ENCODE measurements at regions not wholly inside any gene's neighbourhood (a gene's known extent, or its start where the extent isn't known, plus 50 kb on each side); places are given as distances from the start of the nearest gene placed in this dataset.
"Not testable (repeated sequence)": the region's sequence is repeated elsewhere in the genome, so short reads cannot be mapped to it uniquely, and the experiment has no call there.

DNA sequence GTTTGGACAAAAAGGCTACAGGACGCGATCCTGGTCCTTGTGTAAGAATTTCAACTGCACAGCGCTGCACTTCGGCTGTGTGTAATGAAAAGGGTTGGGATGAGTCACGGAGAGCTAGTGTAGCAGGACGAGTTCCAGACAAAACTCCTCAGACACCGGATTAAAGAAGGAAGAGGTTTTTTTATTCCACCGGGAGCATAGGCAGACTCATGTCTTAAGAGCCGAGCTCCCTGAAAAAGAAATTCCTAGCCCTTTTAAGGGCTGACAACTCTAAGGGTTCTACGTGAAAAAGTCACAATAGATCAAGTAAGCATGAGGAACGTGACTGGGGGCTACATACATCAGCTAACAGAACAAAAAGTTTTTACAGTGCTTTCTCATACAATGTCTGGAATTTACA, 54.8 kb upstream of the FAM90A1 start:
- not testable (repeated sequence) for DNase-seq

DNA sequence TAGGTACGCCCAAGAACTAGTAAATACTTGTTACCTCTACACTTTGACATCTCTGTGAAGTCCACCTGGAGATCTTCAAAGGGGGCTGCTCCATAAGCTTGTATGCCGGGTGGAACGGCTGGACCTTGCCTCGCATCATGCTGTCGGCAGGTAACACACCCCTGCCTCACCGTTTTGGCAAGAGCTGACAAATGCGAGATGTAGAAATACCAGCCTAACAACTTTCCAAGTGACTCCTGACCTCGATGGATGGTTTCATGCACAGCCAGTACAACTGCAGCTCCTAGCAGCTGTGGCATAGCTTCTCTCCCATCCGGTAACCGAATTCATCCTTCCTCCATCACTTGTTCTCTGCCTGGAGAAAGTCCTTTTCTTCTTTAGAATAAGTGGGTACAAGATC, 58.3 kb upstream of the FAM90A1 start:
- DNase-seq, result peak; percentile 16

DNA sequence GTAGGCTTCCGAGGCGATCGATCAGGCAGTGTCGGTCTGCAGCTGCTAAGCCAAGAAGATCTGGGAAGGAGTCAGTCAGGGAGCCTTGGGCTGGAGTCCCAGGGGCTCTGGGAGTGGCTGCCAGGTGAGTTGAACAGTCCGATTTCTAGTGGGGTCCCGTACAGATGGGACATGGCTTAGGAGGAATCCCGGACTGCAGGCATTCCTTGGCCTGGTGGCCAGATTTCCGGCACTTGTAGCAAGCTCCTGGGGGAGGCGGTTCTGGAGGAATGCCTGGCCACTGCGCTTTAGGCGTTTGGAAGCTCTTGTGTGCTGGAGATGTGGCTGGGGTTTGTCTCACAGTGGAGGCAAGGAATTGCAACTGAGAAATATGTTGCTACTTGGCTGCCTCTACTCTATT, 64.3 kb upstream of the FAM90A1 start:
- DNase-seq, result not testable (repeated sequence)

DNA sequence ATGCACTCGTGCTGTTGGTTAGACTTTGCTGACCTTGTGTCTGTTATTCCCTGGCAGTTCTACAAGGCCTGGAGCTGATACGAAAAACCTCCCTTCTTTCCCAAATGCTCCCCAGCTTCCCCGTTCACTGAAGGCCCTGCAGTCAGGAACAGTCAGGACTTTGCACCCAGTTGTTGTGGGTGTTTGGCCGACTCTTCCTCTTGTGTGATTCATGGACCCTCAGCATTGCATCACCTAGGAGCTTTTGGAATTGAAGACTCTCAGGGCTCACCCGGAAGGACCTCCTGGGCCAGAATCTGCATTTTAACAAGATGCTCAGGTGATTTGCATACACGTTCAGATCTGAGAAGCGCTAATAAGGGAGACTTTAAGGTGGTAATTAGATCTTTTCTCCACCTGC, 67.2 kb upstream of the FAM90A1 start:
- DNase-seq, result not testable (repeated sequence)

DNA sequence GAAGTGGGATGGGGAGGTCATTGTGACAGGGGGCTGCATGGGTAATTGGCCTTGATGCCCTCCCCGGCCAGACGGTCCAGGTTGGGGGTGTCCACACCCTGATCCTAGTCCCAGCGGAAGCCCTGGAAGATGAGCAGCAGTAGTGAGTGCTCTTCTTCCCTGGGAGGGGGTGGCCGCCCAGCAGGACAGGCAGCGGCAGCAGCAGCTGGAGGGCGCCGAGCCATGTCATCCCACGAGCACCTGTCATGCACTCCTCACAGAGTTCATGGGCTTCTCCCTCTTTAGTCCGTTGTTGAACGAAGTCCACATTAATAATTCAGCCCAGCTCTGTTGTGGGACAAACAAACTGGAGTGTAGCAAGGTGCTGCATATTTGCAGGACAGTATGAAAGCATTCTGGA, 81.2 kb upstream of the FAM90A1 start:
- not testable (repeated sequence) for DNase-seq

DNA sequence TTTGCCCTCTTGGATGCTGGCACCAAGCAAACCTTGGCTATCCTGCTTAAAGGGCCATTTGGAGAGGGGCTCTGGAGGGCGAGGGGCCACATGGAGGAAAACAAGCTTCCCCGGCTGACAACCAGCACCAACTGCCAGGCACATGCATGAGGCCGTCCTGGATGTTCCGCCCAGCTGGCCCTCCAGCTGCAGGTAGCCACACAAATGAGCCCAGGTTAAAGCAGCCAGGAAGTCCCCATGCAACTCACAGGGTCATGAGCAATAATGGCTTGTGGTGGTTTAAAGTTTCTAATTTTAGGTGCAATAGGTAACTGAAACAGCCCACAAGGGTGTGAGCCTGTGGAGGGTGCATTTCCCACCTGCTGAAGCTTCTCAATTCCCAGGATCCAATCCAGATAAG, 88.6 kb upstream of the FAM90A1 start:
- not testable (repeated sequence) for DNase-seq

DNA sequence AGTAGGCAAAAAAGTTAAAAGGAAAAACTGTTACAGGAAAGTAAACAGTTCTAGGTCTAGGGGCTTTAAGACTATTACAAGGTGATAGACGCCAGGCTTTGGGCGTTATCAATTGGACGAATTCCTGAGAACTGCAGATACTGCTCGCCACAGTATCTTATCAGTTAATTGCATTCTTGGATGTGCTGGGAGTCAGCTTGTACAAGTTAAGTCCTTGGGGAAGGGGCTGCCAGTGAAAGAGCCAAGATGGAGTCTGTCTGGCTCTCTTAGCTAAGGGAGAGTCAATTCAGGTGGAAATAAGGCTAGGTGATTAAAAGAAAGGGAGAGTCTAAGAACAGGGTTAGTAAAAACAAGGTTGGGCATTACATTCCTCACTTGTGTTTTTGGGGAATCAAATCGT, 90.3 kb upstream of the FAM90A1 start:
- not testable (repeated sequence) for DNase-seq

DNA sequence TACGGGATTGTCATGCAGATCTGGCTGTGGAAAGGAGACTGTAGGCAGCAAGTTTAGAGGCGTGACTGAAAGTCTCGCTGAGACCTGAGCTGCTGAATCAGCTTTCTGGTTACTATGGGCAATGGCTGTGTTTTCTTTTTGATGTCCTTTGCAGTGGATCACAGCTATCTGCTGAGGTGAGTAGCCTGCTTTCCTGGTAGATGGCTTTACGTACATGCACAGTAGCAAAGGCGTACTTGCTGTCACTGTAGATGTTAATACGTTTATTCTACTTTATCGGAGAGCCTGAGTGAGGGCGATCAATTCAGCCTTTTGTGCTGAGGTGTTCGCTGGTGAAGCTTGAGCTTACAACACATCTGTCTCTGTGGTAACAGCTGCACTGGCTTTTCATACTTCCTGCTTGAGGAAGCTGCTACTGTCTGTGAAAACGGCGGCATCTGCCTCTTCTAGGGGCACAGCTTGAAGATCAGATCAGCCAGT, 92.9 kb upstream of the FAM90A1 start:
- not testable (repeated sequence) for DNase-seq

DNA sequence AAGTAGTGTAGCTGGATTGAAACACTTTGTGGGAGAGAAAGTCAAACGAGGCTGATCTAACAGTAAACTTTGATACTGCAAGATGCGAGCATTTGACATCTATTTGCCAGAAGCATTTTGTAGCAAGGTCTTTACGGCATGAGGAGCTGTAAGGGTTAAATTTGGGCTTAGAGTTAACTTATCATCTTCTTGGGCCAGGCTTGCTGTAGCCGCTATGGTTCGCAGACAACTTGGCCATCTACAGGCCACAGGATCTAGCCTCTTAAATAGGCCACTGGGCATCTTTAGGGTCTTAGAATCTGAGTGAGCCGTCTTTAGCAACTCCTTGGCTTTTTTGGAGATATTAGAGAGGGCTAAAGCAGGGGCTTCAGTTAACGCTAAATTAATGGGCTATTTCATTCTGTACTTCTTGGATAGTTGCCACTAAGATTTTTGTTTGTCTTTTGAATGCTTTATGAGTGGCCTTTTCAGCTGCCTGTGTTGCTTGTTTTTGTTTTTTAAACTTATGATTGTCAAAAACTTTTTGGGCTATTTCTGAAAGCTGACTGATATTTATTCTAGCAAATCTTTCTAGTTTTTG, 93.5 kb upstream of the FAM90A1 start:
- not testable (repeated sequence) for DNase-seq

DNA sequence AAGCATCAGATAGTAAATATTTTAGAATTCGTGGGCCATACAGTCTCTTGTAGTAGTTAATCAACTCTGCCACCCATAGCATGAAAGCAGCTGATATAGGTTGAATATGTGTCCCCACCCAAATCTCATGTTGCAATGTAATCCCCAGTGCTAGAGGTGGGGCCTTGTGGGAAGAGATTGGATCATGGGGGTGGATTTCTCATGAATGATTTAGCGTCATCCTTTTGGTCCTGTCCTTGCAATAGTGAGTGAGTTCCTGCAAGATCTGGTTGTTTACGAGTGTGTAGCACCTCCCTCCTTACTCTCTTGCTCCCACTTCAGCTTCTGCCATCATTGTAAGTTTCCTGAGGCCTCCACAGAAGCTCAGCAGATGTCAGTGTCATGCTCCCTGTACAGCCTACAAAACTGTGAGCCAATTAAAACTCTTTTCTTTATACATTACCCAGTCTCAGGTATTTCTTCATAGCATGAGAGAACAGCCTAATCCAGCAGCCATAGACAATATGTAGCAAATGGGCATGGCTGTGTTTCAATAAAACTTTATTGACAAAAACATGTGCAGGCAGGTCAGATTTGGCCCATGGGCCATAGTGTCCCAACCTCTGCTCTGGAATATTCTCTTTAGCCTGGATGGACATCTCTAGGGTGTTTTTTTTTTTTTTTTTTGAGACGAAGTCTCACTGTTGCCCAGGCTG, 97.9 kb upstream of the FAM90A1 start:
- DNase-seq, result not testable (repeated sequence)

DNA sequence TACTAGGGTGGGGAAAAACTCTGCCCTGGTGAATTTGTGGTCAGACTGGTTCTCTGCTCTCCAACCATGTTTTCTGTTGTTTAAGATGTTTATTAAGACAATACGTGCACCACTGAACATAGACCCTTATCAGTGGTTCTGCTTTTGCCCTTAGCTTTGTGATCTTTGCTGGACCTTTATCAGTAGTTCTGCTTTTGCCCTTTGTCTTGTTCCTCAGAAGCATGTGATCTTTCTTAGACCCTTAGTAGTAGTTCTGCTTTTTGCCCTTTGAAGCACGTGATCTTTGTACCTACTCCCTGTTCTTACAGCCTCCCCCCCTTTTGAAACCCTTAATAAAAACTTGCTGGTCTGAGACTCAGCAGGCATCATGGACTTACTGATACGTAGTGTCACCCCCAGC, 101.4 kb upstream of the FAM90A1 start:
- not testable (repeated sequence) for DNase-seq

DNA sequence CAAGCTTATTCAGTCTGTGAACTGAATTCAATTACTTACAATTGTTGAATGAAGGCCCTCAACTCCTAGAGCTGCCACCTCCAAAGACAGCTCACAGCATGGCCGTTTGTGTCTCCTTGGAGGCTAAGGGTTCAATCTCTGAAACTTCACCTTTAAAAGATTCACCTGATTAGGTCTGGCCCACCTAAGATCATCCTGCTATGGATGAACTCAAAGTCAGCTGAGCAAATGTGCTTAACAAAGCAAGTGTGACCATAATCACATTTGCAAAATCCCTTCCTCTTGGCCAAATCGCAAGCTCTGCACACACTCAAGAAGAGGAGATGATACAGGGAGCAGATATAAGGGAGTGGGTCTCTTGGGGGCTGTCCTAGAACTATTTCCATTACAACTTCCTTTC, 105.0 kb upstream of the FAM90A1 start:
- not testable (repeated sequence) for DNase-seq

DNA sequence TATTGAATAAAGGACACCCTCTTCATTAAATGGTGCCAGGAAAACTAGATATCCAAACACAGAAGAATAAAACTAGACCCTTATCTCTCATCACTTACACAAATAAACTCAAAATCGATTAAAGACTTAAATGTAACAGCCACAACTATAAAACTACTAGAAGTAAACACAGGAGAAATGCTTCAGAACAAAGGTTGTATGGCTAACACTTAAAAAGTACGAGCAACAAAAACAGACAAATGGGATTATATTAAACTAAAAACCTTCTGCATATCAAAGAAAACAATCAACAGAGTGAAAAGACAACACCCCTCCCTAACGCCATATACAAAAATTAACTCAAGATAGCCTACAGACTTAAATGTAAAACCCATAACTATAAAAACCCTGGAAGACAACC, 104.7 kb upstream of the CLEC6A start:
- not testable (repeated sequence) for DNase-seq

DNA sequence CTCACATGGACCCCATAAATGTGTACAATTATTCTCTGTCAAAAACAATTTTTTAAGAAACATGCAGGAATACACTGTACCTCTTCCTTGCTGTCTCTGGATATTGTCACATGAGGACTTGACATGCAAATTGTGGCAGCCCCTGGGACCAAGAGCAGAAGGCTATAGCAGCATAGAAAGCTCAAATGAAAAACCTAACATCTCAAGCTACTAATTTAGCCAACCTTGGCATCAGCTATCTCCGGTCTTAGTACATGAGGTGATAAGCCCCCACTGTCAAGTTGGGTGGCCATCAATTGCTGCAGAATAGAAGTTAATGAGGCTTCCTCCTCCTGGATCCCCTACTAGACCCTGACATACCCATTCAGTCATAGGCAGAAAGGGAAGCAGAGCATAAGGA, 101.0 kb upstream of the CLEC6A start:
- DNase-seq, result not testable (repeated sequence)

DNA sequence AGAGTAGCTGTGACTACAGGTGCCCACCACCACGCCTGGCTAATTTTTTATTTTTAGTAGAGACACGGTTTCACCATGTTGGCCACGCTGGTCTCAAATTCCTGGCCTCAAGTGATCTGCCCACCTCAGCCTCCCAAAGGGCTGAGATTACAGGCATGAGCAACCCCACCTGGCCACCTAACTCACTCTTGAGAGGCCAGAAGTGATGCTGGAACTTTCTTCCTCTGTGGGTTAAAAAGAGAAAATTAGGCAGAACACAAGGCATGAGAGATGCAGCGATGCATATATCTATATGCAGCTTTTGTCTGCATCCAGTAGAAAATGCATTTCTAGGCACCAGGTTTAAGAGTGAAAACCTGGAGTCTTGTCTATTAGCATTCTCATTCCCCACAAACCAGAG, 100.2 kb upstream of the CLEC6A start:
- not testable (repeated sequence) for DNase-seq

DNA sequence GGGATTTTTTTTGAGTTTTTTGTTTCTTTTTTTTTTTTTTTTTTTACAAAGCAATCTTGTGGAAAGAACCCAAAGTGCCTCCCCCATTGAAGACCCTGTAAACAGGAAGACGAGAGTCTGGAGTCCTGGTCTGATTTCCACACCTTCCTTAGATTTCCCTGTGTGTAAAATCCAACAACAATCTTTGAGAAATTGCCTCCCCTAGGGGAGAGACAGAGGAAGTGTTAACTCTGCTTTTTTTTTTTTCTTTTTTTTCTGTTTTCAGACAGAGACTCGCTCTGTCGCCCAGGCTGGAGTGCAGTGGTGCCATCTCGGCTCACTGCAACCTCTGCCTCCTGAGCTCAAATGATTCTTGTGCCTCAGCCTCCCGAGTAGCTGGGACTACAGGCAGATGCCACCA, 82.0 kb upstream of the CLEC6A start:
- not testable (repeated sequence) for DNase-seq

DNA sequence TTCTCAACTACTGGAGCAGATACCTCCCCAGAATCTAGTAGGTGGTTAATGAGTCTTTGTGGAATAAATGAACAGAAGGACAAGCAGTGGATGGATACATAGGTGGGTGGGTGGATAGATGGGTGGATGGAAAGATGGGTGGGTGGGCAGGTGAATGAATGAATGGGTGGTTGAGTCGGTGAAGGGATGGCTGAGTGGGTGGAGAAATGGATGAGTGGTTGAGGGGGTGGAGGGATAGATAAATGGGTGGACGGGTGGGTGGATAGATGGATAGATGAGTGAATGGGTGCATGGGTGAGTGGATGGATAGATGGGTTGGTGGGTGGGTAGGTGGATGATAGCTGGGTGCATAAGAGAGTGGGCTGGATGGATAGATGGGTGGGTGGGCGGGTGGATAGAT, 80.6 kb upstream of the CLEC6A start:
- DNase-seq, result not testable (repeated sequence)

DNA sequence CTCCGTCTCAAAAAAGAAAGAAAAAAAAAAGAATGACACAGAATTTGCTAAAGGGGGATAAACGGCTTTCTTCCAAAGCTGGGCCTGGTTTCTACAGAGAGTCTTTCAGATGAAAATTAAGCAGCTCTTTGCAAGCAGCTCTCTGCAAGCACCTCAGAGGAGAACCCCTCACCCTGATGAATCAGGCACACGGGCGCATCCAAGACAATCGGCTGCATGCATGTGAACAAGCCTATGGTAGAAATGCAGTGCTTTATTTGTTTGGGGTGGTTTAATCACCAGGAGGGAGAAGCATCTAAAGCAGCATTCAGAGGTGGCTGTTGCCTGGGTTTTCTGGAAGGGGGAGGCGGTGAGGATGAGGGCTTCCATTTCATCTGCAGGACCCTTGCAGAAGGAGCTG, 78.0 kb upstream of the CLEC6A start:
- DNase-seq, result not testable (repeated sequence)

DNA sequence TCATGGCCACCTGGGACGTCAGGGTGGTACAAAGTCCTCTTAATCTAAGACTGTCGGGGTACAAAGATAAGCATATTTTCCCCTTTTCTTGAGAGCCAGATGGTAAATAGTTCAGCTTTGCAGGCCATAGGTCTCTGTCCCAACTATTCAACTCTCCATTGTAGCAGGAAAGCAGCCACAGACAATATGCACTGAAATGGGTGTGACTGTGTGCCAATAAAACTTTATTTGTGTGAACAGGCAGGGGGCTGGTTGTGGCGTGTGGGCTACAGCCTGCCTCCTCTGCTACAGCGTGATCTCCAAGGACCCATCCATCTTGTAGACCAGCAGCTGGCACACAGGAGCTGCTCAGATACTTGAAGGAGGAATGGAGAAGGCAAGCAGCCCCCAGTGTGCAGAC, 73.2 kb upstream of the CLEC6A start:
- DNase-seq, result not testable (repeated sequence)

DNA sequence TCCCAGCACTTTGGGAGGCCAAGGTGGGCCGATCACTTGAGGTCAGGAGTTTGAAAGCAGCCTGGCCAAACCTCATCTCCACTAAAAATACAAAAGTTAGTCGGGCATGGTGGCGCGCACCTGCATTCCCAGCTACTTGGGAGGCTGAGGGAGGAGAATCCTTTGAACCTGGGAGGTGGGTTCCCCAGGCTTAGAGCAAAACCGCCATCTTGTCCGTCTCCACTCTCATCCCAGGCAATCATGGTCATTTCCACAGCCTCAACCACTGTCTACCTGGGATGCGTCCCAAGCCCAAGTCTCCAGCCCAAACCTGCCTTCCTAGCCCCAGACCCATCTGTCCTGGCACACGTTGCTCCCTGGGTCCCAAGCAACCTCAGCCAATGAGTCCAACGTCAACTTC, 71.1 kb upstream of the CLEC6A start:
- not testable (repeated sequence) for DNase-seq

DNA sequence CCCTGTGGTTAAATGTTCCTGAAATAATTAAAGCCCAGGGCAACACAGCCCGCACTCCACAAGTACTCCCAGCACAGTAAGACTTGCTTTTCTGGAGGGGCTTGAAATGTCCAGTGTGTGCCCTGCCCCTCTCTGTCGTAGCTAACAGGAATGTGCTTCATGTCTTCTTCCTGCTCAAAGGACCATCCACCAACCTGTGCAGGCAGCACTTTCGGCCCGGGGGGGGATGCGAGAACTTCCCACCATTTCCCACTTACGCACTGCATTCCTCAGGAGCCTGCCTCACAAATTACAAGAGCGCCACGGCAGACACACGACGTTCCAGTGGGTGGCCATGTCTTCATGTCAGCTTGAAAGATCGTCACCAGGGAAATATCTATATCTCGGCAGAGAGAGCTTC, 70.3 kb upstream of the CLEC6A start:
- DNase-seq, result not testable (repeated sequence)

DNA sequence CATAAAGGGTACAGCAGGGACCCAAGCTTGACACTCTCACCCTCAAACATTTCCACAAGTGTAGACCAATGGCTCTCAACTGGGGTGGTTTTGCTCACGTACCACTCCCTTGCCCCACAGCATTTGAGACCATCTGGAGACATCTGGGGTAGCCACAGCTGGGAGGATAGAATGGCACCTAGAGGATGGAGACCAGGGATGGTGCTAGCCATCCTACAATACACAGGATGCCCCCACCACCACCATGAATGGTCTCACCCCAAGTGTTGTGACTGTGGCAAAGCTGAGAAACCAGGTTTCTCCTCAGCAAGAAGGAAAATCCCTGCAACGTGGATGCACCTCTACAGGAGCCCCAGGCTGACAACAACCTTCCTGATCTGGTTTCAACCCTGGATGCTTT, 69.1 kb upstream of the CLEC6A start:
- DNase-seq, result not testable (repeated sequence)

DNA sequence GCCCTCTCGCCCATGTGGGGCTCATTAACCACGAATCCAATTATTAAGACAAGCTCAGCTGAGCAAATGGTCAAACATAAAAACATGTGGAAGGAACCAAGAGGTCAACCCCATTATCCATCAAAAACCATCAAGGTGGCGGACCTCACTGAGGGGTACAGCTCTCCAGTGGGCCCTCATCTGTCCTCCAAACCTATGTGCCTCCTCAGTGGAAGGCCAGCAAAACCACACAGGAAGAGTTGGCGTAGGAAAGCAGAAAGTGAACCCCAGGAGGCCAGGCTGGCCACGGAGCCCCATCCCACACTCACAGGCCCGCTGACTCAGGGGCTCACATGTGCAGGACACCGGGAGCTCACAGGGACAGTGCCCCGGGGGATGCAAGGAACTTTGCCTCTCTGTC, 66.5 kb upstream of the CLEC6A start:
- not testable (repeated sequence) for DNase-seq

DNA sequence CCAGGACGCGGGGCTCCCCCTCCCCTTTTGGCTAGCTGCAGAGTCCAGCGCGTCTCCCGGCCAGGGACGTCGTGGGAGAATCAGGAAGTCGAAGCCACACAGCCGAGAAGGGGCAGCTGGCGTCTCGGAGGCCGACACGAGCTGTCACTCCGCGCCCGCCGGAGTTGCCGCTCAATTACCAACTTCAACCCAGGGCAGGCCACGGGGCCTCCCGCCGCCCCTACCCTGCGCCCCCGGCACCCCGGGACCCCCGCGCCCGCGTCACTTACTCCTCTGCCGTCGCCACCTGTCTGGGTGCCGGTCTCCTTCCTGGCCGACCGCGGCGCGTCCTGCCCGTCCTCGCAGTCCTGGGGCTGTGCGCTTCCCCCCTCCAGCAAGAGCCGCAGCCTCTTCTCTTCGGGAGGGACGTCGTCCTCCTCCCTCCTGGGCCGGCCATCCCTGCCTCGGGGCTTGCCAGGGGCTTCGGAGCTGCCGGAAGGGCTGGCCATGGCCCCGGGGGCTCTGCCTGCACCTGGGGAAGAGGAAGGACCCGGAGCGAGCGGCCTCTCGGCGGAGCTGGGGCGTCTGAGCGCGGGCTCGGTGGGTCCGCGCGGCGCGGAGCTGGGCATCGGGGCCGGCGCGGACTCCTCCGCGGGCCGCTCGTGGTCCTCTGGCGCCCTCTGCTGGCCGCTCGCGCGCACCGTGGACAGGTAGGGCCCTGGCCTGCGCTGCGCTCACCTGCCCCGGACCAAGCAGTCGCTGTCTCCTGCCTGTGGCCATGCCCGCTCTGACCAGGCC, 65.6 kb upstream of the CLEC6A start:
- DNase-seq, result not testable (repeated sequence)

Data from DMS79 treated with DMSO at 0.1 percent for 48 hours (cell line).